ENCODE measurements at regions not wholly inside any gene's neighbourhood (a gene's known extent, or its start where the extent isn't known, plus 50 kb on each side); places are given as distances from the start of the nearest gene placed in this dataset.

GRCh38 chr11:22976146-22976545, 115.9 kb upstream of the CCDC179 start:
- Mint-ChIP-seq H3K27ac (no peak overlapping the region), H3K36me3 (ENCODE audit: low read depth) (no peaks in the 10 kb centered on the region), H3K4me3 (no peak overlapping the region), H3K4me1 (no peaks in the 10 kb centered on the region), H3K9me3 (peaks cover 14% of the 10 kb centered on the region), H3K27me3 (ENCODE audit: low read depth) (peaks cover 21% of the 10 kb centered on the region)
- no peak for TF ChIP-seq CTCF (IDR thresholded peaks at IDR 0.05; ENCODE audit: unreplicated experiment in 3 of 3)

- no peak for TF ChIP-seq CTCF (IDR thresholded peaks at IDR 0.05; ENCODE audit: unreplicated experiment in 3 of 3)
- Mint-ChIP-seq H3K4me3 (no peak overlapping the region), H3K9me3 (peaks cover 10% of the 10 kb centered on the region), H3K4me1 (peaks cover 10% of the 10 kb centered on the region), H3K36me3 (ENCODE audit: low read depth) (no peaks in the 10 kb centered on the region), H3K27me3 (ENCODE audit: low read depth) (peaks cover 2% of the 10 kb centered on the region), H3K27ac (no peak overlapping the region)
These were observed 122.6 kb upstream of the CCDC179 start for GRCh38 chr11:22982903-22983302.

GRCh38 chr11:22984045-22984444, 123.8 kb upstream of the CCDC179 start:
- no peak overlapping the region for H3K4me3 Mint-ChIP-seq
- H3K4me1 Mint-ChIP-seq: peaks cover 10% of the 10 kb centered on the region
- no peak for TF ChIP-seq CTCF (IDR thresholded peaks at IDR 0.05; ENCODE audit: unreplicated experiment in 3 of 3)
- peaks cover 7% of the 10 kb centered on the region for H3K27me3 Mint-ChIP-seq (ENCODE audit: low read depth)
- H3K36me3 Mint-ChIP-seq (ENCODE audit: low read depth): peaks cover 5% of the 10 kb centered on the region
- no peak overlapping the region for H3K27ac Mint-ChIP-seq
- H3K9me3 Mint-ChIP-seq: peaks cover 18% of the 10 kb centered on the region

GRCh38 chr11:22989371-22989770, 129.1 kb upstream of the CCDC179 start:
- no peak for TF ChIP-seq CTCF (IDR thresholded peaks at IDR 0.05; ENCODE audit: unreplicated experiment in 3 of 3)
- Mint-ChIP-seq H3K4me1 (no peaks in the 10 kb centered on the region), H3K36me3 (ENCODE audit: low read depth) (peaks cover 5% of the 10 kb centered on the region), H3K27ac (peak overlapping the region in 2 of 3 experiments; percentile 32 to 38), H3K4me3 (no peak overlapping the region), H3K9me3 (peaks cover 24% of the 10 kb centered on the region), H3K27me3 (ENCODE audit: low read depth) (peaks cover 11% of the 10 kb centered on the region)

- TF ChIP-seq CTCF (IDR thresholded peaks at IDR 0.05; ENCODE audit: unreplicated experiment in 3 of 3): no peak
- H3K4me3 Mint-ChIP-seq: no peak overlapping the region
- peaks cover 11% of the 10 kb centered on the region for H3K27me3 Mint-ChIP-seq (ENCODE audit: low read depth)
- no peak overlapping the region for H3K27ac Mint-ChIP-seq
- H3K36me3 Mint-ChIP-seq (ENCODE audit: low read depth): peaks cover 5% of the 10 kb centered on the region
- no peaks in the 10 kb centered on the region for H3K4me1 Mint-ChIP-seq
- peaks cover 21% of the 10 kb centered on the region for H3K9me3 Mint-ChIP-seq
These were observed 130.9 kb upstream of the CCDC179 start for GRCh38 chr11:22991196-22991595.

- no peak for TF ChIP-seq CTCF (IDR thresholded peaks at IDR 0.05; ENCODE audit: unreplicated experiment in 3 of 3)
- Mint-ChIP-seq H3K36me3 (ENCODE audit: low read depth) (peaks cover 5% of the 10 kb centered on the region), H3K4me1 (no peaks in the 10 kb centered on the region), H3K9me3 (peaks cover 24% of the 10 kb centered on the region), H3K27me3 (ENCODE audit: low read depth) (no peaks in the 10 kb centered on the region), H3K4me3 (no peak overlapping the region), H3K27ac (no peak overlapping the region)
These were observed 146.5 kb upstream of the CCDC179 start for GRCh38 chr11:23006730-23007129.
